ENCODE measurements at regions not wholly inside any gene's neighbourhood (a gene's known extent, or its start where the extent isn't known, plus 50 kb on each side); places are given as distances from the start of the nearest gene placed in this dataset.

DNA sequence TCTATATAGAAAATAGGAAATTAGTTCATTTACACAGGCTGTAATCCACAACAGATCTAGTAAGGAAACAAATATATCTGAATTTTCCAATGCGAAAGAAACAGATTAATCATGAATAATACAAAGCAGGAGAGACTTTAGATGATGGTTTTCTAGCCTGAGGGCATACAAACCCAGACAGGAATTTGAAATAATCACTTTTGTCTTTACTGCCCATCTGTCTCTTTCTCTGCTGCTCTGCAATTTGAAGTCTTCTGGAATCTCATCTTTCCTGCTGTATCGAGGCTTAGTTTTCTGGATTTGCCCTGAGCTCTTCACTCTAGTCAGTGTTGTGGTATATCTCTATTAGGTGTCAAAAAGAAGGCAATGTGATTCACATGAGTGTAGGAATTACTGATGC is 711.8 kb upstream of the FAM241A start:
- no peak overlapping the region for H2BK5ac ChIP-seq (ENCODE audit: low read depth, low read length, poor library complexity, severe bottlenecking)
- no peak overlapping the region for H2BK120ac ChIP-seq (ENCODE audit: low read depth, low read length)
- no peak overlapping the region for H4K91ac ChIP-seq (ENCODE audit: insufficient read depth, low read depth, low read length)
- no peaks in the 10 kb centered on the region for H3K27me3 ChIP-seq (ENCODE audit: control insufficient read depth, insufficient read depth, low read length)
- no peak overlapping the region for H2BK20ac ChIP-seq (ENCODE audit: low read depth, low read length)
- H2AK9ac ChIP-seq (replicated peaks; ENCODE audit: low read depth, low read length, poor library complexity), result no peak overlapping the region
- H4K8ac ChIP-seq (ENCODE audit: low read depth in 2 of 2, low read length in 2 of 2), result no peak overlapping the region
- H2BK15ac ChIP-seq (ENCODE audit: low read depth, low read length), result no peak overlapping the region
- no peaks in the 10 kb centered on the region for H3K9me3 ChIP-seq (ENCODE audit: control insufficient read depth, insufficient read depth, low read length)
- no TSS peak for BruUV-seq (replicated peaks)
- CTCF ChIA-PET, result no interaction called here
- H3K4ac ChIP-seq (ENCODE audit: low read depth, low read length), result no peak overlapping the region
- no peaks in the 10 kb centered on the region for H3K36me3 ChIP-seq (ENCODE audit: control insufficient read depth, insufficient read depth, low read length)
- POLR2A ChIA-PET (ENCODE audit: unreplicated experiment), result no interaction called here
- dilution Hi-C loops (cut with HindIII; ENCODE audit: low sequenced_read_pairs, unreplicated experiment), result no loop called here
- no peak overlapping the region for H3K27ac ChIP-seq (ENCODE audit: insufficient read depth, low read length)
- ATAC-seq (ENCODE audit: low read depth) (no peak), DNase-seq (no peak)
- no peaks in the 10 kb centered on the region for H3K79me1 ChIP-seq (ENCODE audit: low read depth in 1 of 2, low read length in 2 of 2)
- H3K4me3 ChIP-seq (ENCODE audit: insufficient read depth, low read depth, low read length), result no peak overlapping the region
- H3K4me2 ChIP-seq (ENCODE audit: low read depth, low read length), result no peak overlapping the region
- H3K4me1 ChIP-seq (ENCODE audit: control insufficient read depth, insufficient read depth, low read length), result no peaks in the 10 kb centered on the region
- intact Hi-C loops (cut with micrococcal nuclease), result no loop called here
- no peak for TF ChIP-seq BHLHE40 (IDR thresholded peaks at IDR 0.05; ENCODE audit: low read depth, low read length)
- TF ChIP-seq MXI1 (IDR thresholded peaks at IDR 0.05; ENCODE audit: borderline replicate concordance, low read depth, low read length), result no peak
- TF ChIP-seq RCOR1 (IDR thresholded peaks at IDR 0.05; ENCODE audit: insufficient replicate concordance, low read length), result no peak
- no peak for TF ChIP-seq POLR2A (IDR thresholded peaks at IDR 0.05; ENCODE audit: low read depth, low read length)
- no peak for TF ChIP-seq CEBPB (IDR thresholded peaks at IDR 0.05; ENCODE audit: low read depth, low read length)
- no peak for TF ChIP-seq MAFK (IDR thresholded peaks at IDR 0.05; ENCODE audit: low read depth, low read length)
- TF ChIP-seq RFX5 (IDR thresholded peaks at IDR 0.05; ENCODE audit: low read depth, low read length), result no peak
- no peak for TF ChIP-seq FOS (IDR thresholded peaks at IDR 0.05; ENCODE audit: low read depth, low read length)
- no peak for TF ChIP-seq NFE2L2 (IDR thresholded peaks at IDR 0.05; ENCODE audit: low read depth, low read length)
- TF ChIP-seq, protein P1, sequence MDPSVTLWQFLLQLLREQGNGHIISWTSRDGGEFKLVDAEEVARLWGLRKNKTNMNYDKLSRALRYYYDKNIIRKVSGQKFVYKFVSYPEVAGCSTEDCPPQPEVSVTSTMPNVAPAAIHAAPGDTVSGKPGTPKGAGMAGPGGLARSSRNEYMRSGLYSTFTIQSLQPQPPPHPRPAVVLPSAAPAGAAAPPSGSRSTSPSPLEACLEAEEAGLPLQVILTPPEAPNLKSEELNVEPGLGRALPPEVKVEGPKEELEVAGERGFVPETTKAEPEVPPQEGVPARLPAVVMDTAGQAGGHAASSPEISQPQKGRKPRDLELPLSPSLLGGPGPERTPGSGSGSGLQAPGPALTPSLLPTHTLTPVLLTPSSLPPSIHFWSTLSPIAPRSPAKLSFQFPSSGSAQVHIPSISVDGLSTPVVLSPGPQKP (IDR thresholded peaks at IDR 0.05; ENCODE audit: borderline replicate concordance, low read depth, low read length), result no peak
- TF ChIP-seq USF2 (IDR thresholded peaks at IDR 0.05; ENCODE audit: low read depth, low read length), result no peak
- TF ChIP-seq RAD21 (IDR thresholded peaks at IDR 0.05; ENCODE audit: low read length), result no peak
- H3K23ac ChIP-seq (ENCODE audit: low read depth, low read length), result no peak overlapping the region
- no peaks in the 10 kb centered on the region for H4K20me1 ChIP-seq (ENCODE audit: insufficient read depth, low read length)
- in situ Hi-C loops (cut with MboI; ENCODE audit: low sequenced_read_pairs), result no loop called here
- H2AFZ ChIP-seq (replicated peaks; ENCODE audit: low read length, poor library complexity), result no peak overlapping the region
- no peak overlapping the region for H3K18ac ChIP-seq (ENCODE audit: low read depth, low read length)
- H3K14ac ChIP-seq (replicated peaks; ENCODE audit: low read depth, low read length), result no peak overlapping the region
- H3K9me1 ChIP-seq (ENCODE audit: insufficient read depth, low read length), result no peaks in the 10 kb centered on the region
- H3K9ac ChIP-seq (ENCODE audit: low read depth, low read length), result no peak overlapping the region
- H4K5ac ChIP-seq (ENCODE audit: low read depth, low read length), result no peak overlapping the region
- no peak overlapping the region for H3K56ac ChIP-seq (ENCODE audit: extremely low read depth, insufficient read depth, low read length)
- no peak overlapping the region for H2AK5ac ChIP-seq (ENCODE audit: low read depth, low read length)
- WGBS, 2 experiments (ENCODE audit: extremely low coverage in 2 of 2, insufficient read length in 1 of 2), result no CpG with 5 or more reads among the region's 2 CpGs

All from IMR-90 (cell line).